Suprapubic skin (tissue), 3 donors: ENCODE measurements at regions not wholly inside any gene's neighbourhood (a gene's known extent, or its start where the extent isn't known, plus 50 kb on each side); places are given as distances from the start of the nearest gene placed in this dataset.

Source experiments
- CTCF ChIP-seq, 2 donors: fragments of 200-600 bp in 1 of 2; fragments of 450-650 bp in 1 of 2; sonication (generic) in 1 of 2; IDR thresholded peaks; one replicate each; pipeline ENCODE4 v1.5.1; 2016 to 2019; ENCODE audit warnings: antibody characterized with exemption in 2 of 2, mild to moderate bottlenecking in 1 of 2, moderate library complexity in 1 of 2
- EP300 ChIP-seq: sonication (generic); formaldehyde crosslinking; IDR thresholded peaks from one replicate; pipeline ENCODE4 v1.6.1; 2017; ENCODE audit warnings: antibody characterized with exemption
- POLR2A ChIP-seq, 2 donors: fragments of 450-650 bp; IDR thresholded peaks; one replicate each; pipeline ENCODE4 v1.6.1; 2017; ENCODE audit warnings: antibody characterized with exemption in 2 of 2, mild to moderate bottlenecking in 2 of 2, moderate library complexity in 2 of 2

- TF ChIP-seq CTCF (IDR thresholded peaks at IDR 0.05) (no peak), EP300 (no peak), POLR2A (IDR thresholded peaks at IDR 0.05) (no peak)
Observed at GRCh38 chr2:207321514-207321913, 155.8 kb upstream of the KLF7 start.
